H9 (cell line): ENCODE measurements at regions not wholly inside any gene's neighbourhood (a gene's known extent, or its start where the extent isn't known, plus 50 kb on each side); places are given as distances from the start of the nearest gene placed in this dataset.

Experiments
- DNase-seq: peaks from one replicate; pipeline ENCODE4 v3.0.0-alpha.2; 2017
- H2AFZ ChIP-seq: one replicate; pipeline ENCODE4 v1.6.1; 2013; ENCODE audit warnings: mild to moderate bottlenecking, low read length, control low read depth, moderate library complexity
- H2AK5ac ChIP-seq: 2 replicates; pipeline ENCODE4 v1.6.1; 2013; ENCODE audit warnings: low read length, control low read depth, mixed read lengths; ENCODE audit not compliant: insufficient read length
- H2BK120ac ChIP-seq: one replicate; pipeline ENCODE4 v1.6.1; 2013; ENCODE audit warnings: low read depth, mild to moderate bottlenecking, low read length, control low read depth, inconsistent platforms; ENCODE audit not compliant: poor library complexity, severe bottlenecking
- H2BK12ac ChIP-seq: 2 replicates; pipeline ENCODE4 v1.6.1; 2013; ENCODE audit warnings: low read length, control low read depth, mixed read lengths, low read depth; ENCODE audit not compliant: insufficient read length
- H2BK15ac ChIP-seq: 2 replicates; pipeline ENCODE4 v1.6.1; 2013; ENCODE audit warnings: low read depth, low read length, control low read depth
- H2BK20ac ChIP-seq: one replicate; pipeline ENCODE4 v1.6.1; 2013; ENCODE audit warnings: low read depth, mild to moderate bottlenecking, low read length, control low read depth, inconsistent platforms; ENCODE audit not compliant: poor library complexity, severe bottlenecking
- H2BK5ac ChIP-seq: 2 replicates; pipeline ENCODE4 v1.6.1; 2013; ENCODE audit warnings: low read length, control low read depth, mixed read lengths; ENCODE audit not compliant: insufficient read length
- H3K14ac ChIP-seq: 2 replicates; pipeline ENCODE4 v1.6.1; 2013; ENCODE audit warnings: low read length, control low read depth; ENCODE audit not compliant: insufficient read depth
- H3K18ac ChIP-seq: 2 replicates; pipeline ENCODE4 v1.6.1; 2013; ENCODE audit warnings: low read depth, mild to moderate bottlenecking, mixed read lengths, low read length, control low read depth; ENCODE audit not compliant: insufficient read length
- H3K23ac ChIP-seq: 2 replicates; pipeline ENCODE4 v1.6.1; 2013; ENCODE audit warnings: low read length, control low read depth, mixed read lengths, low read depth; ENCODE audit not compliant: insufficient read length
- H3K23me2 ChIP-seq: 2 replicates; pipeline ENCODE4 v1.6.1; 2013; ENCODE audit warnings: low read depth, mild to moderate bottlenecking, mixed read lengths, low read length, control low read depth; ENCODE audit not compliant: insufficient read length, poor library complexity, severe bottlenecking
- H3K27ac ChIP-seq: 2 replicates; pipeline ENCODE4 v1.5.1; 2013; ENCODE audit warnings: low read length, control low read depth, mixed read lengths, low read depth; ENCODE audit not compliant: insufficient read length
- H3K27me3 ChIP-seq: 2 replicates; pipeline ENCODE4 v1.6.1; 2013; ENCODE audit warnings: low read length, control low read depth, inconsistent platforms; ENCODE audit not compliant: insufficient read depth
- H3K4ac ChIP-seq: 2 replicates; pipeline ENCODE4 v1.6.1; 2013; ENCODE audit warnings: low read depth, mild to moderate bottlenecking, control low read depth, inconsistent platforms, low read length, moderate library complexity
- H3K4me1 ChIP-seq: 2 replicates; pipeline ENCODE4 v1.6.1; 2013; ENCODE audit warnings: low read length, control low read depth, inconsistent platforms; ENCODE audit not compliant: insufficient read depth
- H3K4me2 ChIP-seq: 2 replicates; pipeline ENCODE4 v1.6.1; 2013; ENCODE audit warnings: low read length, control low read depth, mixed read lengths; ENCODE audit not compliant: insufficient read length, insufficient read depth
- H3K56ac ChIP-seq: 2 replicates; pipeline ENCODE4 v1.6.1; 2013; ENCODE audit warnings: low read depth, mild to moderate bottlenecking, mixed read lengths, low read length, control low read depth; ENCODE audit not compliant: insufficient read length
- H3K79me1 ChIP-seq: 2 replicates; pipeline ENCODE4 v1.6.1; 2013; ENCODE audit warnings: low read depth, mild to moderate bottlenecking, moderate library complexity, low read length, control low read depth, inconsistent platforms; ENCODE audit not compliant: insufficient read depth, poor library complexity, severe bottlenecking
- H3K79me2 ChIP-seq: 2 replicates; pipeline ENCODE4 v1.6.1; 2013; ENCODE audit warnings: low read length, control low read depth, inconsistent platforms; ENCODE audit not compliant: insufficient read depth
- H3K9ac ChIP-seq: 2 replicates; pipeline ENCODE4 v1.6.1; 2013; ENCODE audit warnings: low read length, control low read depth, mixed read lengths; ENCODE audit not compliant: insufficient read length; ENCODE audit errors: extremely low read depth
- H3K9me3 ChIP-seq: one replicate; pipeline ENCODE4 v1.6.1; 2013; ENCODE audit warnings: low read depth, low read length, inconsistent platforms; ENCODE audit not compliant: control insufficient read depth
- H3T11ph ChIP-seq: one replicate; pipeline ENCODE4 v1.6.1; 2013; ENCODE audit warnings: mild to moderate bottlenecking, low read length, control low read depth, inconsistent platforms
- H4K20me1 ChIP-seq: one replicate; pipeline ENCODE4 v1.6.1; 2013; ENCODE audit not compliant: control insufficient read depth, insufficient read length, insufficient read depth
- H4K5ac ChIP-seq: 2 replicates; pipeline ENCODE4 v1.6.1; 2013; ENCODE audit warnings: low read depth, mild to moderate bottlenecking, mixed read lengths, low read length, control low read depth; ENCODE audit not compliant: insufficient read length
- H4K8ac ChIP-seq: replicated peaks from 2 replicates; pipeline ENCODE4 v1.6.1; 2013; ENCODE audit warnings: low read length, control low read depth, mixed read lengths, low read depth; ENCODE audit not compliant: insufficient read length
- H4K91ac ChIP-seq: 2 replicates; pipeline ENCODE4 v1.6.1; 2013; ENCODE audit warnings: low read depth, mild to moderate bottlenecking, moderate library complexity, mixed read lengths, low read length, control low read depth; ENCODE audit not compliant: insufficient read length
- H3K27ac Mint-ChIP-seq, 3 experiments: 2 replicates in 2 of 3; 3 replicates in 1 of 3; pipeline ENCODE4 v1.8.0; 2020 to 2021; ENCODE audit warnings: mixed read lengths in 3 of 3, mild to moderate bottlenecking in 1 of 3, moderate library complexity in 1 of 3
- H3K27me3 Mint-ChIP-seq: 2 replicates; pipeline ENCODE4 v1.8.0; 2021; ENCODE audit warnings: low read depth, mild to moderate bottlenecking, moderate library complexity, mixed read lengths
- H3K36me3 Mint-ChIP-seq, 3 experiments: 2 replicates in 2 of 3; 3 replicates in 1 of 3; pipeline ENCODE4 v1.8.0; 2020 to 2021; ENCODE audit warnings: low read depth in 3 of 3, mixed read lengths in 3 of 3; ENCODE audit not compliant: insufficient read depth in 1 of 3
- H3K4me1 Mint-ChIP-seq, 2 experiments: 2 replicates each; pipeline ENCODE4 v1.8.0; 2020; ENCODE audit warnings: mixed read lengths in 2 of 2
- H3K4me3 Mint-ChIP-seq, 2 experiments: 2 replicates in 1 of 2; 3 replicates in 1 of 2; pipeline ENCODE4 v1.8.0; 2020 to 2021; ENCODE audit warnings: mild to moderate bottlenecking in 2 of 2, mixed read lengths in 2 of 2, moderate library complexity in 1 of 2
- H3K9me3 Mint-ChIP-seq, 2 experiments: 2 replicates in 1 of 2; 3 replicates in 1 of 2; pipeline ENCODE4 v1.8.0; 2020; ENCODE audit warnings: mild to moderate bottlenecking in 2 of 2, mixed read lengths in 2 of 2, moderate library complexity in 1 of 2
- CTCF ChIP-seq: fragments of 200-600 bp; sonication (generic); conservative IDR thresholded peaks from 3 replicates; pipeline ENCODE4 v1.8.0; 2021; ENCODE audit warnings: antibody characterized with exemption, mild to moderate bottlenecking
- WGBS: extraction: QIAGEN DNeasy Blood & Tissue Kit; methylation state at CpG from one replicate; pipeline ENCODE4 v1.1.7; 2013; ENCODE audit warnings: missing lambda C conversion rate, low lambda C conversion rate, mixed read lengths; ENCODE audit not compliant: insufficient read length; ENCODE audit errors: extremely low coverage; 5-methylcytosine and 5-hydroxymethylcytosine counted together

GRCh38 chr16:86752582-86753175 is 174.3 kb downstream of the FOXL1 start:
- Histone ChIP-seq H2AK5ac (no peak overlapping the region), H2BK120ac (no peak overlapping the region), H2BK20ac (no peak overlapping the region), H4K91ac (no peak overlapping the region), H3K56ac (no peak overlapping the region), H3K14ac (no peak overlapping the region), H4K8ac (no peak overlapping the region), H3K4me1 (no peaks in the 10 kb centered on the region; the same call in 1 of the 2 replicates), H2BK12ac (no peak overlapping the region), H4K5ac (no peak overlapping the region), H2BK15ac (no peak overlapping the region), H3K27ac (no peak overlapping the region), H3K9me3 (no peaks in the 10 kb centered on the region), H3K79me1 (no peaks in the 10 kb centered on the region), H3K4me2 (no peak overlapping the region), H3K4ac (no peak overlapping the region), H3K23me2 (no peaks in the 10 kb centered on the region), H3K23ac (no peak overlapping the region), H3K79me2 (no peaks in the 10 kb centered on the region), H3K27me3 (no peaks in the 10 kb centered on the region), H2AFZ (no peak overlapping the region), H4K20me1 (no peaks in the 10 kb centered on the region), H3T11ph (no peak overlapping the region), H2BK5ac (no peak overlapping the region), H3K9ac (no peak overlapping the region), H3K18ac (no peak overlapping the region)
- H3K27me3 Mint-ChIP-seq: peaks cover 3% of the 10 kb centered on the region; the same call in 1 of the 2 replicates
- no peak overlapping the region for H3K4me3 Mint-ChIP-seq
- H3K4me1 Mint-ChIP-seq: peaks cover 11 to 16% of the 10 kb centered on the region in 2 experiments
- no peaks in the 10 kb centered on the region; a peak in 1 of 5 replicates for H3K9me3 Mint-ChIP-seq
- no peak for TF ChIP-seq CTCF
- H3K27ac Mint-ChIP-seq: peak overlapping the region in 1 of 3 experiments; percentile 76; a peak in 1 of 7 replicates
- DNase-seq: no peak
- no peaks in the 10 kb centered on the region for H3K36me3 Mint-ChIP-seq
- no CpG with 5 or more reads among the region's 25 CpGs for WGBS
